ENCODE measurements at regions not wholly inside any gene's neighbourhood (a gene's known extent, or its start where the extent isn't known, plus 50 kb on each side); places are given as distances from the start of the nearest gene placed in this dataset.

DNA sequence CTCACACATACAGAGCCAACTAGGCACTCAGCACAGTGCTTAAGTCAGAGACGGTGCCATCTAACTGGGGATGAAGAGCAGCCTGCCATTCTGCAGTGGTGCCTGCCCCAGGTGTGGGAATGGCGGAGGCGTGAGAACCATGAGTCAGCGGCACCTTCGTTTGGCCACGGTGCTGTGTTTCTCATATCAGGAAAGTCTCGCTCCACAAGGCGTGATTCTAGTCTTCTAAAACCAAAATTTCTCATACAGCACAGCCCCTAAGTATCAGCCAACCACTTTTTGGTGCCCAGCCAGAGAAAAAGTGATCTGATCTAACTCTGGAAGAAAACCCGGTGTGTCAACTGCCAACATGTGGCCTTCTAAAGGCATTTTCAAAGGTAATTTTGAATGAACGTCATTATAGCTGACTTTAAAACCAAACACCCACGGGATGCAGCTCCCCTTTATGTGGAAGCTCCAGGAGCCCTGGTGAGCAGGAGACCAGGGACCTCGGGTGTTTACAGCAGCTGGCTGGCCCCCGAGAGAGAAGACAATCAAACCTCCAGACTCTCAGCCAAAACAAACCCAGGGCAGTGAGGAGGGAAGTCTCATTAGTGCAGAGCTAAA is 54.6 kb downstream of the ABCC12 start:
- TF ChIP-seq ZFP3 (CRISPR knock-in tag; IDR thresholded peaks at IDR 0.05) (no peak), OSR1 (CRISPR knock-in tag; IDR thresholded peaks at IDR 0.05) (no peak), BACH2 (CRISPR knock-in tag; IDR thresholded peaks at IDR 0.05; ENCODE audit: borderline replicate concordance) (no peak), CSDC2 (CRISPR knock-in tag; IDR thresholded peaks at IDR 0.05) (no peak), RARB (CRISPR knock-in tag; IDR thresholded peaks at IDR 0.05) (no peak), ARNTL (CRISPR knock-in tag; IDR thresholded peaks at IDR 0.05; ENCODE audit: borderline replicate concordance, low read depth) (no peak), ESRRG (CRISPR knock-in tag; IDR thresholded peaks at IDR 0.05) (no peak), ZC3H10 (CRISPR knock-in tag; IDR thresholded peaks at IDR 0.05) (no peak), ZFP30 (CRISPR knock-in tag; IDR thresholded peaks at IDR 0.05) (no peak), ZNF565 (CRISPR knock-in tag; conservative IDR thresholded peaks at IDR 0.05; ENCODE audit: low read depth) (no peak)
- TF ChIP-seq, protein P1, sequence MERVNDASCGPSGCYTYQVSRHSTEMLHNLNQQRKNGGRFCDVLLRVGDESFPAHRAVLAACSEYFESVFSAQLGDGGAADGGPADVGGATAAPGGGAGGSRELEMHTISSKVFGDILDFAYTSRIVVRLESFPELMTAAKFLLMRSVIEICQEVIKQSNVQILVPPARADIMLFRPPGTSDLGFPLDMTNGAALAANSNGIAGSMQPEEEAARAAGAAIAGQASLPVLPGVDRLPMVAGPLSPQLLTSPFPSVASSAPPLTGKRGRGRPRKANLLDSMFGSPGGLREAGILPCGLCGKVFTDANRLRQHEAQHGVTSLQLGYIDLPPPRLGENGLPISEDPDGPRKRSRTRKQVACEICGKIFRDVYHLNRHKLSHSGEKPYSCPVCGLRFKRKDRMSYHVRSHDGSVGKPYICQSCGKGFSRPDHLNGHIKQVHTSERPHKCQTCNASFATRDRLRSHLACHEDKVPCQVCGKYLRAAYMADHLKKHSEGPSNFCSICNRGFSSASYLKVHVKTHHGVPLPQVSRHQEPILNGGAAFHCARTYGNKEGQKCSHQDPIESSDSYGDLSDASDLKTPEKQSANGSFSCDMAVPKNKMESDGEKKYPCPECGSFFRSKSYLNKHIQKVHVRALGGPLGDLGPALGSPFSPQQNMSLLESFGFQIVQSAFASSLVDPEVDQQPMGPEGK (CRISPR knock-in tag; IDR thresholded peaks at IDR 0.05; ENCODE audit: borderline replicate concordance), result no peak
- TF ChIP-seq, protein P2, sequence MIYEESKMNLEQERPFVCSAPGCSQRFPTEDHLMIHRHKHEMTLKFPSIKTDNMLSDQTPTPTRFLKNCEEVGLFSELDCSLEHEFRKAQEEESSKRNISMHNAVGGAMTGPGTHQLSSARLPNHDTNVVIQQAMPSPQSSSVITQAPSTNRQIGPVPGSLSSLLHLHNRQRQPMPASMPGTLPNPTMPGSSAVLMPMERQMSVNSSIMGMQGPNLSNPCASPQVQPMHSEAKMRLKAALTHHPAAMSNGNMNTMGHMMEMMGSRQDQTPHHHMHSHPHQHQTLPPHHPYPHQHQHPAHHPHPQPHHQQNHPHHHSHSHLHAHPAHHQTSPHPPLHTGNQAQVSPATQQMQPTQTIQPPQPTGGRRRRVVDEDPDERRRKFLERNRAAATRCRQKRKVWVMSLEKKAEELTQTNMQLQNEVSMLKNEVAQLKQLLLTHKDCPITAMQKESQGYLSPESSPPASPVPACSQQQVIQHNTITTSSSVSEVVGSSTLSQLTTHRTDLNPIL (CRISPR knock-in tag; IDR thresholded peaks at IDR 0.05; ENCODE audit: low read depth), result no peak
- TF ChIP-seq, protein P3, sequence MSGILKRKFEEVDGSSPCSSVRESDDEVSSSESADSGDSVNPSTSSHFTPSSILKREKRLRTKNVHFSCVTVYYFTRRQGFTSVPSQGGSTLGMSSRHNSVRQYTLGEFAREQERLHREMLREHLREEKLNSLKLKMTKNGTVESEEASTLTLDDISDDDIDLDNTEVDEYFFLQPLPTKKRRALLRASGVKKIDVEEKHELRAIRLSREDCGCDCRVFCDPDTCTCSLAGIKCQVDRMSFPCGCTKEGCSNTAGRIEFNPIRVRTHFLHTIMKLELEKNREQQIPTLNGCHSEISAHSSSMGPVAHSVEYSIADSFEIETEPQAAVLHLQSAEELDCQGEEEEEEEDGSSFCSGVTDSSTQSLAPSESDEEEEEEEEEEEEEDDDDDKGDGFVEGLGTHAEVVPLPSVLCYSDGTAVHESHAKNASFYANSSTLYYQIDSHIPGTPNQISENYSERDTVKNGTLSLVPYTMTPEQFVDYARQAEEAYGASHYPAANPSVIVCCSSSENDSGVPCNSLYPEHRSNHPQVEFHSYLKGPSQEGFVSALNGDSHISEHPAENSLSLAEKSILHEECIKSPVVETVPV (CRISPR knock-in tag; IDR thresholded peaks at IDR 0.05), result no peak

Measured in SK-N-SH treated with all-trans-retinoic acid at 6 μM for 48 hours (cell line).